COR-L47 (cell line): ENCODE measurements at regions not wholly inside any gene's neighbourhood (a gene's known extent, or its start where the extent isn't known, plus 50 kb on each side); places are given as distances from the start of the nearest gene placed in this dataset.

ENCODE experiments used
- DNase-seq: peaks from one replicate; lab custom pipeline; 2025; lab: John Stamatoyannopoulos, UW

DNA sequence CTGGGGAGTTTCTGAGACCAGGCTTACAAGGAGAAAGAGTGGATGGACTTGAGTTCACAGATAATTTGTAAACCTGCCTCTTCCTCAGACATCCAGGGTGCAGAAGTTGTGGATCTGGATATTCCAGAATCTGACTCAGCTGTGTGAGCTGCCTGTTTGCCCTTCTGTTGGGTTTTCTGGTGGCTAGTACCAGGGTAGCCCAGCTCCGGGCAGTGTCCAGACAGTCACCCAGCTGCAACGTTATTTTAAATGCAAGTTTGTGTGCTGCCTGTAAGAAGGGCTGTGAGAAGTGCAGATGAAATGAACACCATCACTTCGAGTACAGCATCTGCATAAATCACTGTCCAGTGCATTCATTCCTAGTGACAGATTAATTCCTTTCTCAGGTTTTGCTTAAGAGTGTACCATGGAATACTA, 1053.0 kb downstream of the TUSC7 start:
- DNase-seq = no peak

DNA sequence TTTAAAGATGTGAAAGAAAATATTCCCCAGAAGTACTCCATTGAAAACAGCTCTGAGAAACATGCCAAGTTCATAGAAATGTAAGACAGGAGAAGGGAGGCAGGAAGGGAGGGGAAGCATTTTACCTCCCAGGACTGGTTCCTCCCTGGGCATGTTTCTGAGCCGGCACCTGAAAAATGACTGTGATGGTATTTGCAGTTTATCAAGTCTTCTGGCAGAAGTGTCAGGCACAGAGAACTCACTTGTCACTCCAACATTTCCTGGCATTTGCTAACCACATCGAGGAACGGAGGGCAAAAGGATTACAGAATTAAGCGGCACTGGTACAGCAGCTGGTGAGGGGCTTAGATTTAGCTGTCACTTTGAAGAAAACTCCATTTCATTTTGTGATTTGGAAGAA, 1054.0 kb downstream of the TUSC7 start:
- no peak for DNase-seq

DNA sequence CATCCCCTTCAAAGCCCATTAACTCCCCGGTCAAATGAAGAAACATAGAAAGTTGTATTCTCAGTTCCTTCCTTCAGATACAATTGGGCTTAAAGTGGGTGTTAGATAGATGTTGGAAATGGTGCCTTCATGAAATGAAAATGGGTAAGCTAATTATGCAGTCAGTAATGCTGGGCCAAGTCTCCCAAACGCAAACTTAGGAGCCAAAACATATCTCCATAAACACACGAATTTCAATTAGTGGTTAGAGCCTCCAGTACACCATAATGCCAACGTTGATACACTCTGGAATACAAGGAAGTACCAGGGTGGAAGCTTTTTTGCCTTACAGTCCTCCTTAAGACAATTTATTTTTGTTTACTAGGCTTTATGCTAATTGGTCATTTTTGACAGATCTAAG, 1059.0 kb downstream of the TUSC7 start:
- DNase-seq = no peak

DNA sequence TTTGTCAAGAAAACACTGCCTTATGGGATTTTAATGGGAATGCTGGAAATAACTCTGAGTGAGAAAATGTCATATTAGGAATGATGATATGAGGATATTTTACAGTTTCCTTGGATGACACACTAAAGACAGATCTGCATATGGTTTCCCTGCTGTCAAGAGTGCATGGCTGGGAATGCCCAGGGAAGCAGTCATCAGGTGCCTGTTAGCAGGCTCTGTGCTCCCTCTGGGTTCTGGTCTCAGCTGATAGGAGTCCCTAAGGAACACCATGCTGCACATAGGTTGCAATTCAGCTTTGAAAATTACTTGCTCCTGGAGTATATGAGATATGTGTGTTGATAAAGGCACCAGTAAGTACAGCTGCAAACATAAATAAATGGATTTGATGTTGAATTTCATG, 1064.6 kb downstream of the TUSC7 start:
- DNase-seq = no peak

DNA sequence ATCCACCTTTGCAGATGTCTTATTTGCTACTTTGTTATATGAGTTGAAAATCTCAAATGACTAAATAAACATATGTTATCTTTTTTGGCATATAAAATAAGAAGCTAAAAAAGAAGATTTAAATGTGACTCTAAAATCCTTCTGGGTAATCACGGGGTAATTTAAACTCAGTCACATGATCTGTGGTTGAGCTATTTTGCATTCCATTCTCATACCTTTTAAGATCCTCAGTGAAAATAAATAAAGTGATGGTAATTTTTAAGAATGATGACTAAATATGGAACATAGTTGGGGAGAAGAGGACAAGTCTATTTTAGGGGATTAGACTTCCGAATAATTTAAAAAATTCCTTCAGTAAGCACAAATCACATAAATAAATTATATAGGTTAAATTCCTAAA, 1076.8 kb downstream of the TUSC7 start:
- no peak for DNase-seq

DNA sequence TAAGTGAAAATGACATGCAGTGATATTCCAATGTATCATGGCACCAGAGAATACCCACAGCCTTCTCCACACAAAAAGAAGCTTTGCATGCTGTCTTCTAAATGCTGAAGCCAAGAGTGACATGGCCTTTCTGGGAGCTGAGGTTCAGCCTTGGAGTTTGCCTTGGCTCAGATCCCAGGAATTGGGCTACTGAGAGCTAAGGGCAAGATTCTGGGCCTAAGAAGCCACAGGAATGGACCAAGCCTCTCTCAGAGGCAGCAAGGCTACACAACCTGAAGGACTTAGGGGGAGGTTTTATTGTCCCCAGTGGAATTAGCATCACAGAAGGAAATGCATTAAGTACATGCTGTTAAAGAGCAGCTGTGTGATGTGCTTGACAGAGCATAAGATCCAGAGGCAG, 1078.5 kb downstream of the TUSC7 start:
- DNase-seq = no peak

DNA sequence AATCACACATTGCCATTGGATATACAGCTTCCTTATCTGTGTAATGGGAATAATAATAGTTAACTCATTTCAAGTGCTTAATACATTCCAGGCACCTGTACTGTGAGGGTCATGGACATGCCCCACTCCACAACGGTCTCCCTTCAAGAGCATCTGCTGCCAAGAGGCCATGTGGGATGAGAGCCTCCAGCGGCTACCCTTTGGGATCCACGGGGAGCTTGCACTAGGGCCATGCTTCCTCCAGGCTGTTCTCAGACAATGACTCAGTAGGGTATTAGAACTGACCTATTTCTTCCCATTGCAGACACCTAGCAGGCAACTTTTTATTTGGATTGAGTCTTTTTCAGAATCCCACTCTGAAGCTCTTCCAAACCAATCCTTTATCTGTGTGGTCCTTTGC, 1078.9 kb downstream of the TUSC7 start:
- DNase-seq = no peak

DNA sequence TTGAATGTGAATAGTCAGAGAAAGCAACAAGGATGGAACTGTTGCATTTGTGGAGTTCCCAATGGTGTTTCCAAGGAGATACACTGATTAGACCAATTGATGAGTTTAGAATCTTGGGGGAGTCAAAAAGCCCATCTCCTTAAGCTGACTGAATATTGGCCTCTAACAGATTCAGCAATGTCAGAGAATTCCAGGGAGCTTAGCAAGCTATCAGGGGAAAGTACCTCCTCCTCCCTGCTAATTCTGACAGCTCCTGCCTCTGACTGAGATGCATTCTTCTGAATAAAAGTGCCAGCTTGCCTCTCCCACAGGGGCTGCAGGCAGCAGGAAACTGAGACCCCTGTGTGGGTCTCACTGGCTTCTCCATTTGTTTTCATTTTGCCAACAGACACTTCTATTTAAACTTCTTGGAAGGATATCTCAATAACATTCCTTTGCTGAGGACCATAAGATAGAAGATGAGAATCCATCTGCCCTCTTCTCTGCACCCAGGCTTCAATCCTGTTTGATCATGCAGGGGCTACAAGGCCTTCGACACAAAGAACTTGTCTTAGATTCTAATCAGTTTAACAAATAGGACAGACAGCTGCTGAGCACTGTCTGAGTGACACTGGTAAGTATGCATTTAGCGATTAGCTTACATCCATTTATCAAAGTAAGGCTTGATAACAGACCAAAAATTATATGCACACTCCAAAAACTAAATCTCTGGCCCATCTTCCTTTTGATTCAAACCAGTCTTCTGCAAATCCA, 1080.8 kb downstream of the TUSC7 start:
- DNase-seq = no peak

DNA sequence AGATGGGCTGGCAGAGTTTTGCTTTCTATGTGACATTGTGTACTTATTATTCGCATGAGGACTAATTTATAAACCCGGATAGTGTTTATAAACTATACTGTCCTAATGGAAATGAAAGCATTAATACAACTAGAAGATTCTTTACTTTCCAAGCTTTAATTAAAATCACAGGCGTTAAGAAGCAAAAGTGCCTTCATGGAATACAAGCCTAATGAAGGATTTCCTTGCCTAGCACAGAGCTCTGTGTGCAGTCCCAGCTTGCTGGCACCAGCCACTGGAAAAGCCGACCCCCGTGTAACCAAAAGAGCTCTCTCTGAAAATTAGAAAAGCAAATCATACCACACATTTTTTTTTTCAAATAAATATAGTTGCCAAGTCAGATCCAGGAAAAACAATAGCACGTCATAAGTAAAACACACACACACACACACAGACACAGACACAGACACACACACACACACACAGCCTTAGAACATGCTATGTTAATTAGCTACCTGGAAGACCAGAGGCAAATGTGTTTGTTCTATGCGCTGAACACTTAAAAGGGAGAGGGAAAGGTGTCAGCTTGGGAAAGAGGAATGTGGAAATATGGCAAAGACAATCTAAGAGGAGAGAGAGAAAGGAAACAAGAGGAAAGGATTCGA, 1084.2 kb downstream of the TUSC7 start:
- DNase-seq = no peak

DNA sequence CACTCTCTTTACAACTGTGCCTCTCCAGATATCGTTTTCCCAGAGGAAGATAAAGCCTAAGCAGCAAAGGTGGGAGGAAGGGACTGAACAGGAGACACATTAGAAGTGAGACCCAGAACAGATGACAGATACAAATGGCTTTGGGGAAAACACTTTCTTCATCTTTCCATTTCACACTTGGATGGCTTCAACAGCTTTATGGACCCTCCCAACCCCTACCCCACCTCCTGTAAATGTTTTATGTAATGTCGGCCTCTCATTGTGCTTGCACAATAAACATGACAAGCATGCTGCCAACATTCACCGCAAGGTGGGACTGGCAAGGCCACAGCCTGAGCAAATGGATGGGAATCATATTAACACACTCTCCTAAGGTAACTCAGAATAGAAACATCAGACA, 1088.6 kb downstream of the TUSC7 start:
- DNase-seq = no peak

DNA sequence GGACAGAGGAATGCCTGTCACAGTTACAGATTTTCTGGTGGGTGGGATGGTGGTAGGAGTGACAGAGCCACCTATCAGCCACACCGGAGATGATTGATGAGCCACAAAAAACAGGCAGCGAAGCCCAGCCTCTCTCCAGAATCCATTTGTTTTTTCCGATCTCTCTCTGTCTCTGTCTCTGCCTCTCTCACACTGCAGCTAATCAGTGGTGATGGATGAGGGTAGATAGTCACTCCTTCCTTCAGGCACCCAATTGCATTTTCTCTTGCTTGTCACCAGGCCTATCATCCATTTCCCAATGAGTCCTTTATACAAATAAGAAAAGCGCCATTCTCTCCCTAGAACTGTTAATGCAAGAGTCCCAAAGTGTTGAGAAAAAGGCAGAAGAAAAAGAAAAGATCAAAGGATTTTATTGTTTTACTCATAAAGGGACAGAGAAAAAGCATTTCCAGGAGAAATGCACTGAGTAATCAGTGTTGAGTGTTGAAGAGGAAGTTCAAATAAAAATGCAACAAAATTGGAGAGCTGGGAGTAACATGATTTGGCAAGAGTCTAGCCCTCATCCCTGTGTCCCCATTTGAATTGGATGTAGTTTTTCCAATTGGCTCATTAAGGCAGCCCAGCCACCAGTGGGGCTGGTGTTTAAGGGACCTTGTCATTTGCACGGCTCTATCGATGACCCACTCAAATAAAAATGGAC, 1089.3 kb downstream of the TUSC7 start:
- no peak for DNase-seq

DNA sequence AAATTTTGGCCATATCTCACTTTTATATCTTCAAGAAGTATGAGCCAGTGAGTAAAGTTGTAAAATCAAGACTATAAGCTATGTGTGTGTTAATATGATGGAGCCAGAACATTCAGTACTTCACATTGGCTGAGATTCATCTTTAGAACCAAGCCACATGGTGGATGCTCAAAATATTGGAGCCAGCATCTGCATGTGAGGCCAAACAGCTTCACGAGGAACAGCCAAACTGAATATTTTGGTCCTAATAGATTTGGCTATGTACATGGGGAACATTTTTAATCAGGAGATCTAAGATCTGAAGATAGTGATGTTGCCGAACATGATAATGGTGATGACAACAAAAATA, 1089.8 kb downstream of the TUSC7 start:
- no peak for DNase-seq

DNA sequence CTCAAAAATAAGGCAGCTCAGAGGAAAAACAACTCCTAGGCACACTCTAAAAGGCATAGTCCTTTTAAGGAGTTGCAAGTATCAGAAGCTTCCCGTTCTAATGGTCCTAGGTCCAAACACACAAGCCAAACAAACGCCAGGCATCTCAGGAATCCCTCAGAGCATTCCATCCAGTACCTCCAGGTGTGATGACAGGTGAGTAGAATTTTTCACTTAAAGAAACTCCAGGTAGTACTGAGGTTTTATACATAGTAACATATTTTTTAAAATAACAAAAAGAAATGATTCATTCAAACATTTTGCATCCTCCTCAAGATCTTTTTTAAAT, 1092.3 kb downstream of the TUSC7 start:
- no peak for DNase-seq

DNA sequence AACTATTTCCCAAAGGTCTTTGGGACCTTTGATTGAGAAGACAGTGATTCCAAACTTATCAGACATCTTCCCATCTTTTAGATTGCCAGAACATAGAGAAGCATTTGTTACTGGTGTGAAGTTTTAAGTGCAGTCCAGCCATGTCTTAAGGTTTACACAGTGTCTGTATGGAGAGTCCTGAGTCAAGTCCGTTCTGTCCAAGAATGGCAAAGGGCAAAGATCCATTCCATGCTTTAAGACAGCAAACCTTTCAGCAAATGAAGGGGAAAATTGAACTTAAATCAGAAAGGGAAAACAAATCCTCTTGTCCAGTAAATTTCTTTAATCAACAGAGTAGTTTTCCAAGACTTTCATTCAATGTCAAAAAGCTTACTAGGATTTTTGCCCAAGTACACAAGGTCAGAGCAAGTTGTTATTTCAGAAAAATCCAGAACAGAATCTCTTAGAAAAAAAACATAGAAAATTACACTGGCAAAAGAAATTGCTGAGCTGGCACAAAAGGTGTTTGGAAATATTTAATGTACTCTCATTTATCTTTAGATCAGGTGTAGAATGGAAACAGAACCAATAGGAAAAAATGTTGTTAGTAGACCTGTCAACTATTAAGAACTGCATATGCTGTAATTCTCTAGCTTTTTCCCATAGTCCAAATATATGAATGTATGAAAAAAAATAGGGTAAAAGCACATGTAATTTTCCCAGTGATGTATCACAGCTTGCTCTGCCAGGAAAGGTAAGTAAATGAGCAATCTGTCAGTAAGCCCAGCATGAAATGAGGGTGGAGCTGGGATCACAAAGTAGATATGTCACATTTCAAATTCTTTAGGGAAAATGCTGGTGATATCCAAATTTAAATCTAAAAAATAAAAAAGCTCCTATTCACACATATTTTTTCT, 1099.9 kb downstream of the TUSC7 start:
- DNase-seq = no peak

DNA sequence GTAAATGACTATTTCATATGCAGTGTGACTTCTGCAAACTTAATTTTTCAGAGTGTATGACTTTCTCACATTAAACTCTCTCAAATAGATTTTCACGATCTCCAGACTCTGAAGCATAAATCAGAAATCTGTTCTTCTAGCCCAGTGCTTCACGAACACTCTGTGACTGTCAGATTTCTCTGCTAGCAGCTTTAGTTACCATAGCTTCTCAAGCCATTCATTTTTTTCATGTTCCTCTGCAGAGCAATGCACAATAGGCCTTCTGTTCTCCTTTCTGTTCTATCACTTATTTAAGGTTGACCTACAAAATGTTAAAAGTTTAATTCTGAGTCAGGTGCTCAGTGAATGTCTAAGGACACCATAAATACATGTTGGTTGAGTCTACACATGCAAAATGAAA, 1102.2 kb downstream of the TUSC7 start:
- DNase-seq = no peak

DNA sequence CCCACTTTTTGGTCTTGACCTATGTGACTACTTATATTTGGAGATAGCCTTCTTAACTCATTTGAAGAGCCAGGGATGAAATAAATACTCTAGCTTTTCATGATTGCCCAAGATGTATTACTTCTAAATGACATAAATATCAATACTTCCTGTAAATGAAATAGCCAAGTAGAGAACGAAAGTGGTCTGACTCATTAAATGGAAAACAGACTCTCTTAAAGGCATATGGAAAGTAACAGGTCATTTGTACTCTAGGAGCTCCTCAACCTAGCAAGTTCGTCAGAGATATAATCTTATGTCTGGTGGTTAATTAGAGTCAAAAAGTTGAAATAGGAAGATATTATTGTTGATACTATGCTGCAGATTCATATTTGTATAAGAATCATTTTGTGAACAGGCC, 1105.4 kb downstream of the TUSC7 start:
- no peak for DNase-seq

DNA sequence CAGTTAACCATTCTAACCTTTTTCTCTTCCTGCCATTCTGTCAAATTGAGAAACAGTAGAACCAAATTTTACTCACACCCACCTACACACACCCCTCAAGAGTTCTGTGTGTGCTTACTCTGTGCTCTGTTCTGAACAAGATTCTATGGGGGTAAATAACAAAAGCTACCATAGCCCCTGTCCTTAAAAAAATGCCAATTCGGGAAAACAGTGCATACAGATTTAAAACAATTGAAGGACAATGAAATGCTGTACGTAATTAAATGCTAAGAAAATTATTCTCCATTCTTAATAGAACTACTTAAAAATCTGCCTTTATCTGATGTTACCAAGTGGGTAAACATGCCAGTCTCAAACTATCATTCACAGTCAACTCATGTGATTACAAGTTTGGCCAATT, 1107.5 kb downstream of the TUSC7 start:
- DNase-seq = no peak

DNA sequence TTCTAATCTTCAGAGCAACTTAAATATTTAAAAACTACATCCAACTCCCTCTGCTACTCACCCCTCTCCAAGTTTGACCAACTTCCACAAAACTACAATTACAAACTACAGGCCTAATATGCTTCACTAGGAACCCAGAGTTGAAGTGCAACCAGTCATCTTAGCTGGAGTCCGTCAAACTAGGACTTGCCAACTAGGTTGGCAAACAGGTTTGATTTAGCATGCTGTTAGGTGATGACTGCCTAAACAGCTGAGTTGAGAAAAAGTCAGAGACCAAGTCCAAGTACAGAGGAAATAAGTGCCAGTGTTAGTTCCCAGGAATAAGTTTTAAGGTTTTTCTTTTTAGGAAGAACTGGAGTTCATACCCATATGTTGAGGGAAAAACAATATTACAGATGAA, 1109.0 kb downstream of the TUSC7 start:
- DNase-seq = no peak

DNA sequence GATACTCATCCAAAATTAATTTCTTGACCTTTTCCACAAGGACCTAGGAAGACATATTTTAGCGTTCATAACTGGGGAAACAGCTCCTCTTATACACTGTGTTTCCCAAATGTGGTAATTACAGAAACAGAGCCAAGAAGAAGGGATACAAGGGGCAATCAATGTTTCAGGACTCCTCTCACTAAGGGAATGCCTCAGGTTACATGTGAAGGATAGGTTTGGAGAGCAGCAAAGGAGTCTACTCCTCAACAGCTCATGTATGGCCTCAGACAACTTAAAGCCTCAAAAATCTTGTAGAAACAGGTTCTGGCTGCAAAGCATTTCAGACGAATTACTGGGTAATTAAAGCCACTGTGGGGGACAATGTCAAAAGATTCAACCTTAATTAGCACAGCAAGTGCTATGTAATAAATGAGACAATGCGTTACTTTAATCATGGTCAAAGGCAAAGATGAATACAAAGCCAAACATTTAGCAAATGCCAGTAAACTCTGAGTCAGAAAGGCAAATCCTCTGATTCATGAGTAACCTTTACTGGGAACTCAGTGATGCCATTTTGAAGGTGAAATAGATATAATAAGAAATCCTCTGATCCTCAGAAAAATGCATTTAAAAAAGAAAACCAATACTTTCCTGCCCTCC, 1111.2 kb downstream of the TUSC7 start:
- DNase-seq = no peak

DNA sequence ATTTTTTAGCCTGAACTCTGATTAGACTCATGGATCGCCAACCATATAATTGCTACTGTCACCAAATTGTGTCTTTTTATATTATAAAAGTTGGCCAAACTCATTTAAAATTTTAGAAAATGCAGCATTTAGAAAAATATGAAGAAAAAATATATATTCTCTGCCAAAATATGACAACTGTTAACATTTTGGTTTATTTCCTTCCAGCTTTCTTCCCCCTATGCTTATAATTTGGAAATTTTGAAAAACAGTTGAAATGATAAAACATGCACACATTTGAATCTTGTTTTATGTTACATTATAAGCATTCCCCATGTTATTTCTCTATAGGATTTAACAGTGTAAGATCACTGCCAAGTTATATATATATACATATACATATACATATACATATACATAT, 1112.8 kb downstream of the TUSC7 start:
- DNase-seq = no peak

DNA sequence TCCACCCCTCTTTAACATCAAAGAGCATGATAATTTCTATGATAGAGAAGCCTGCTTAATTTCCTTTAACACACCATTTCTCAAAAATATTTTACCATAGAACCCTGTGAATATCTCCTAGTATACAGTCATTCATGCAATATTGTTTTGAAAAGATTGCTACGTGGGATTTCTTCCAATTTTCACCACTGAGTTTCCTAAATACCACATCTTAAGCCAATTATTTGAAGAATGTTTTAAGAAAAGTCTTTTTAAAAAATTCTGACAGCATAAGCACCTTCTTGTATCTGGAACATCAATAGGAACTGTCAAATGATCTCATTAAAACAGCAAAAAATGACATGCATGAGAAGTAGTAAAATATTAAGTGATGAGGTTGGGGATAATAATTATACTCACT, 1126.7 kb downstream of the TUSC7 start:
- no peak for DNase-seq

DNA sequence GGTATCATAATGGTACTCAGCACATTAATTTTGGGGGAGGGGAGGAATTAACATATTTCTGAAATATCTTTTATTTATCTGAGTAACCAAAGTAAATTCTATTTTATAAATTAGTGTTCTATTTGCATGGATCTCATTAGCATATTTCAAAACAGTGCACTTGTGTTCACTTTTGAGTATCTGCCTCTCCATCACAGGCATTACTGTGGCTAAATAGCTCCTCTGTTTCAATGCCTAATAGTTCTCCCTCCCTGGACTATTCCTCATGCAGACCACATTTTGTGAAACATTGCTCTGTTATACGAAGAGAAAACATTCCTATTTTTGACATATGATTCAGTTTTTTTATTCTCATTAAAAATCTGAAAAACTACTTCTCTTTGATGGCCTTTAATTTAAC, 1127.8 kb downstream of the TUSC7 start:
- DNase-seq = no peak
